GM18868 (cell line): ENCODE measurements at regions not wholly inside any gene's neighbourhood (a gene's known extent, or its start where the extent isn't known, plus 50 kb on each side); places are given as distances from the start of the nearest gene placed in this dataset.
A peak's percentile ranks its signal among the peaks of the same experiment; 100 is the strongest.

Experiments used
- ATAC-seq: cut with Tn5 transposase; IDR thresholded peaks from one replicate; pipeline ENCODE4 v1.9.1; 2021; ENCODE audit warnings: mild to moderate bottlenecking, moderate library complexity; ENCODE audit not compliant: unreplicated experiment

- no peak for ATAC-seq
Measured at GRCh38 chr10:58017719-58018367, 249.9 kb downstream of the IPMK start.

- no peak for ATAC-seq
Measured at GRCh38 chr10:58016614-58017013, 251.1 kb downstream of the IPMK start.

- no peak for ATAC-seq
Measured at GRCh38 chr10:58014436-58014835, 253.3 kb downstream of the IPMK start.

DNA sequence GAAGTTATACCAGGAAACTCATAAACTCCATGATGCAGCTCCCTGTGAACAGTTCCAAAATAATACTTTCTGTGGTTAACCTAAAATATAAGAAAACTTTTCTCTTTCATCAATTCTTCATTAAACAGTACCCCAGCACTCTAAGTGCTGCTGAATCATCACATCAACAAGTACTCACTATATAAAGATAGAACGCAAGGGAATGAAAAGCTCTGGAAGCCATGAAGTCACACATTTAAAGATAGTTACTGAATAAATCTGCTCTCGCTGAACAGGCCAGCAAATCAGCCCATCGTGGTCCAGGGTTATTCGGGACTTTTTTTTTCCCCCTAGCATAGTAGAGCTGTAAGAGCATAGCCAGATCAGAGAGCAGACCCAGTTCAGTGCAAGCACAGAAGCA is 254.3 kb downstream of the IPMK start:
- ATAC-seq = no peak

DNA sequence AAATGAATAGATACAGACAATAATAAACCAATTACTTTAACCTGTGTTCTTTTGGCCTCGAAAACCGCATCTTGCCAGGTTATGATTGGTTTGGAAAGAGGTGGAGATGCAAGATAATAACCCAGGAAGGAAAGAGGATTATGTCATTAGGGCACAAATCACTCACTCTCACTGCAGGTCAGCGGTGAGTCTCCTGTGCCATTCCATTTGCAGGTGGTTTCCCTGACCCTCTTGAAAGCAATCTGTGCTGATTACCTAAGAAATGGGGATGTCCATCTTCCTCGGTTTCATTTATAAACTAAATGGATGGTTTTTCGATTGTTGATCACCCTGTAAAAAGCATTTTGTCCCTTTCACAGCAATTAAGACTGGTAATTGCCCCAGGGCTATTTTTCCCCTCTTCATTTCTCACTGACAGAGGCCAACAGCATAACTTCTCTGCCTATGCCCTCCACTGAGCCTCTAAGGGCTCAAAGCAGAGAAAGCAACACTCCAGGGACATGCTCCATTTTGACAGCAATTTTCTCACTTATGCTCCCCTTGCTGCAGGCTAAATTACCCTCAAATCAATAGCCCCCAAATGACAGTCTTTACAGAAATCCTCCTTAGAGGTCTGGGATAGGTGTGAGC is 257.5 kb downstream of the IPMK start:
- peak; percentile 54 for ATAC-seq

DNA sequence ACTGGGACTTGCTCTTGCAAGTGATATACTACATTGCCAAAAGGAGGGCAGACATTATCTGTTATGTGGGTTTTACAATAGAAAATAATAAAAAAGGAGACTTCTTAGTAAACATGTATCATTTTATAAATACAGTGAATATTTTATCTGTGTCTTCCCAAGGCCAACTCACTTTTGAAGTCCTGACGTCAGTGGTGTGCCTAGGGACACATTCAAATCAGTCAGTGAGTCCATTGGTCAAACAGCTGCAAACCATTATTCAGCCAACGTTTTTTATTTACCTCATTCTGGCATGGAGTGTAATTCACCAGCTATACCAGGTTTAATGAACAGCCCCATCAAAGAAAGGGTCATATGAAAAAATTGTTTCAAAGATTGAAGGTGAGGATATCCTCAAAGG is 263.7 kb downstream of the IPMK start:
- no peak for ATAC-seq

DNA sequence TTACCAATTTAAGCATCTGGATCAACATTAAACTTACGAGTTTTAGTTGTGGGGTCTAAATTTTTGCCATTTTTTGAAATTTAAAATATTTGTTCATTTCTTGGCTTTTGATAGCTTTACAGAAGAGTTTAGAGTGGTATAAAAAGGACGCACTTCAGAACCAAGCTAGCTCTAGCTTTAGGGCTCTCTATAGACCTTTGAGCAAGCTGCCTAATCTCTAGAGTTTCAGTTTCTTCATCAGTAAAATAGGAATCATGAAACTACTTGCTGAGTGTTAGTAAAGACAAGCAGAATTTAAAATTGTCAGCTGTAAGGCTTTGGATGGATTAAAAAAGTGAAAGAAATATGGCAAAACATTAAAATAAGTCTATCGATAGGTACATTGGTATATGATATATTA is 266.5 kb downstream of the IPMK start:
- ATAC-seq = no peak

GRCh38 chr10:57996536-57996935 is 271.2 kb downstream of the IPMK start:
- ATAC-seq = no peak

DNA sequence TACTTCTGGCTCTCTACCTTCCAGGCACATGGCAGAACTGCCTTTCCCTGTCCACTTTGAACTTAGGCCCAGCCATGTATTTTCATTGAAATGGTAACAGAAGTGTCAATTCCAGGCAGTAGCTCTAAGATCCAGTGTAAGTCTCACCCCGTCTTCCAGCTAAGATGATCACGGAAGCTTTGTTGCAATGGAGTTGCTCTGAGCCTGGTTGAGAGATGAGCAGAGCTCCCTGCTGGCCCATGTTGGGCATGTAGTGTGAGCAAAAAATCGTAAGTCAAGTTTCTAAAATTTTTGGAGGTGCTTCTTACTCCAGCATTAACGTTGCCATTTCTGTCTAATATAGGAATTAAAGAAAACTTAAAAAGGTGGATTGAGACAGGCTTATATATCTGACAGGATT is 274.4 kb downstream of the IPMK start:
- no peak for ATAC-seq

DNA sequence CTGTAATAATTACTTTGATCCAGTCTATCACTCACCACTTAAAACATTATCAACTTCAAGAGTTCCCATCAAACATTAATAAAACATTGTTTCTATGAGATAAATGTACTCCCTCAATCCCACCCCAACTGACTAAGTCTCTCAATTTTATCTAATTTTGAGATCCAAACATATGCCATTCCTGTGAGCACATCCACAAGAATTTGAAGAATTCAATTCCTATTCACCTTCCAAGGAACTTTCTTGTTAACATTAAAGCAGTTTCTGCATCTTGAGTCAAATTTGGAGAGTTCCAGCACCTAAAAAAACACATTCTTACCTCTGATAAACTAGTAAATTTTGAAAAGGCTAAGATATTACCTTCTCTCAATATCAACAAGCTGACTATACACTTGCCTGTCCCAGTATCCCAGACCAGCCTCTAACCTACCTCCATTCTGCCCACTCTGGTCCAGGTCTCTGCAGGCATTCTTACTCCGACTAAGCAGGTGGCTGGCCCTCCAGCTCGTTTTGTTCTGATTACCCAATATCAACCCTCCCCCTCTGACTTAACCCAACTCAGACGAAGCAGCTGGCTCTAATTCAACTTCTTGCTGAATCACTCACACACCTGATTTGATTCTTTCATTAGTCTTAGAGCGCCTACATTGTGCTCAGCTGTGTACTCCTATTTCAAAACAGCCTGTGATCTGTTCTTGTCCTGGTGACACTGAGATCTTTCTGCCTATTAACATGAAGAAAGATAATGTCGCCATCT is 275.2 kb downstream of the IPMK start:
- ATAC-seq = no peak

GRCh38 chr10:57988964-57989363 is 278.7 kb downstream of the IPMK start:
- no peak for ATAC-seq

DNA sequence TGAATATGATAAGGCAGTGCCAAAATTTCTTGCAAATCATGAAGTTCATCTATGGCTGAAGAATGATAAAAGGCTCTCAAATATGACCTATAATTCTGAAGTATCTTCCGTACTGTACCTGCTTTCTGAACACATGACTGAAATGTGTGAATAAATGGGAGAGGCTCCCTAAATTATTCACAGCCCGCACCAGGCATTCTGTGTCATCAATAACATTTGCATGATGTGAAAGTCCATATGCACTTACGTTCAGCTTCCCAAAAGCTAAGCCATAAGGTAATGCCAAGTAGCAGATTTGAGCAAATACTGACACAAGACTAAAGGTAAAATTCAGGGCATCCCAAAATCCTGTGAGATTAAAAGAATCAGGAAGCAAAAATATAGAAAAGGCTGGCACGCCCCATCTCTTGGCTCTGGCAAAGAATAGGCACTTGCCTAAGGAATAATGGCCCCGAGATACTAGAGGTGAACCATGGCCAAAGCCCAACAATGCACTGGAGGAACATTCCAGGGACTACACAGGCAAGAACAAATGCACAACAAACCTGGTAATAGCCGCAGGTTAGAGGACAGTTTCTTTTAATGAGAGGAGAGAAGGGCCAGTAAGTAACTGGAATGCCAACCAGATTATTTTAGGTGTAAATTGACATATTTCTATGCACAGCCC is 280.5 kb downstream of the IPMK start:
- ATAC-seq = no peak

DNA sequence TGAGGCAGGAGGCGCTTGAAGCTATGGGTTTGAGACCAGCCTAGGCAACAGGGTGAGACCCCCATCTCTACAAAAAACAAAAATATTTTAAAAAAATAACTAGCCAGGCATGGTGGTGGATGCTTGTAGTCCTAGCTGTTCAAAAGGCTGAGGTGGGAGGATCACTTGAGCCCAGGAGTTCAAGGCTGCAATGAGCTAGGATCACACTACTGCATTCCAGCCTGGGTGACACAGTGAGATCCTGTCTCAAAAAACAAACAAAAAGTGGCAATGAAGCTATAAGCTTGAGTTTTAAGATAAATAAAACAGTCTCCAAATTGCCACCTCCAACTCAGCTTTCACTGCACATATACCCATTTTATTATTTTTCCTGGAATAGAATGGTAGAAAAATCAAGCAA is 281.3 kb downstream of the IPMK start:
- no peak for ATAC-seq

DNA sequence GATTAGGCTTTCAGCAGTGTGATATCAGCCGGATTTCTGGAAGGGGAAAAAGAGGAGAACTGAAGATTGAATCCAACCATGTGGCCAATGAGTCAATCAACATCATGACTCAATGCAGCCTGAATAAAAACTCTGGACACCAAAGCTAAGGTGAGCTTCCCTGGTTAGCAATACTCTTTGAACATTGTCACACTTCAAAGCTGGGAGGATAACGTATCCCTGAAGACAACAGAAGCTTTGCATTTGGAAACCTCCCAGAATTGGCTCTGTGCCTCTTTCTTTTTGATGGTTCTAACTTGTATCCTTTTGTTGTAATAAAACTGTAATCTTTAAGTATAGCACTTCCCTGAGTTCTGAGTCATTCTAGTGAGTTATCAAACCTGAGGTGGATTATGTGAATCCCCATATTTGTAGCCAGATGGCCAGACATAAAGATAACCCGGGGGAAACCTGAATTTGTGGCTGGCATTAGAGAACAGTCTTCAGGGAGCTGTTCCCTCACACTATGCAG is 284.4 kb downstream of the IPMK start:
- ATAC-seq = no peak

DNA sequence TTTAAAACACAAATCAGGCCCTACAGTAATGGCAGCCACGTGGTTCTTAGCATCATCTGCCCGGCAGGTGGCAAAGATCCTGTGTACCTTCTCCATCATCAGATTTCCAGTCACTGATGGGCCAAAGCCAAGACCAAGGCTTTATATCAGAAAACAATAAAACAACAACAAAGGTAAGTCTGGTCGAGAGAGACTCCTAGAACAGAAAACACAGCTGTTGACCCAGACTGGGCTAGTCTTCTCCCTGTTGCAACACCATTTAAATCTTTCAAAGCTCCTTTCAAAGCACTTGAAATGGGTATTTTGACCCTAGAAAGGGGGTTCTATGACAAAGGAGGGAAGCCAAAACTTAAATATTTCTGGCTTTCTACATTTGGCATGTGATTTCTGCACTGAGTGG is 285.6 kb downstream of the IPMK start:
- ATAC-seq = no peak

DNA sequence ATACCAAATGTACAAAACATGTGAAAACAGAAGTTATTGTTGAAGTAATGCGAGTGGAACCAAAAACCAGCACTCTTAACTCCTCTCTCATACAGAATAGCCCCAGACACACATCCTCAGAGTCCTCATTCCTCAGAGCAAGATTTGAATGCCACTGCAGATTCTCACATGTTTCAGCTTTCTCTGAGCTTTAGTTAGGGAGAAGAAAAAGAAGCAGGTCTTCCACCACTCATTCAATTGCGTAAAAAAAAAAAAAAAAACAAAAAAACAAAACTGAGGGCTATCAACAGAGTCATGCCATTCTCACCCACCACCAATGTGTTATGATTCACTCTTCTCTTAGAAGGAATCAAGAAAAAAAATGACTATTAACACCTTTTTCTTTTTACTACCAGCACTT is 287.7 kb downstream of the IPMK start:
- ATAC-seq = no peak

GRCh38 chr10:57979491-57979890 is 288.2 kb downstream of the IPMK start:
- ATAC-seq = no peak

GRCh38 chr10:57977262-57977661 is 290.4 kb downstream of the IPMK start:
- no peak for ATAC-seq

GRCh38 chr10:57973451-57973850 is 294.2 kb downstream of the IPMK start:
- no peak for ATAC-seq

DNA sequence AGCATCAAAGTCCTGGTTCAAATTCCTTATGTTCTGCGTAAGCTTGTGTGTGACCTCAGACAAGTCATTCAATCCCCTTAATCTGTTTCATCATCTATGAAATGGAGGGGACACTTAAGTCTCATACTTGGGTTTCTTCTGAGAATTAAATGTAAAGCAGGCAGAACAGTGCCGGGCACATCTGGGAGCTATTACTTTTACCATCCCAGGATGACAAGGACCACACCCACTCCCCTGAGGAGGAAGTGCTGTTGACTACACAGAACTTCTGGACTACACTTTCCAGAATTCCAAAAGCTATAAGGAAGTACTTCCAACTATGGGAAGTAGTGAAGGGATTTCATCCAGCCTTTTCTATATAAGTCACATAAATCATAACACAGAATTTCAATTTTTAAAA is 294.9 kb downstream of the IPMK start:
- ATAC-seq = no peak

DNA sequence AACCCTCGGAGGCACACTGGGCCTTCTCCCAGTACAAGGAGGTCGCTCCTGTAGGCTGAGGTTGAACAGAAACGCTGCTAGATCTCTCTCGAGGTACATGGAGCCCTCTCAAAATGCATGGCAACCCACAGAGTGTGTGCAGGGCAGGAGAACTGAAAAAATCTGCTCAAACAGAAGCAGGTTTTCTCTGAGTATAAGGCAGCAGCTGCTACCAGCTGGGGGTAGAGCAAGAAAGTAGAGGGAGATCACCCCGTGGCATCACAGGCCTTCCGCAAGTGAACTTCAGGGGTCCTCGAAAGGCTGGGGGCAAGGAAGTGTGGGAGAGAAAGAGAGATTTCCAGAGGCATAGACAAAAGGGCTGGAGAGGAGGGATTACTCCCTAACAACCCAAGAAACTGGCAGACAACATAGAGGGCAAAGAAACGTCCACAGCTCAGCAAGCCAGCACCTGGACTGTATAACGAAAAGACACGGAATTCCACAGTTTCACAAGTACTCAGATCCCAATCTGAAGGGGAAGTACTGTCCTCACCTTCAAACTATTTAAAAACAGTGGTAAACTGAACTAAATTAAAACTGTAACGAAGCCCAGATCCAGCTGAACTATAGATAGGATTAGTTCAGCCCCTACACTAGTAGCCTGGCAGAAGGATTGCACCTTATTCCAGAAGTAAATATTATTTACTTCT is 299.2 kb downstream of the IPMK start:
- no peak for ATAC-seq
